ENCODE measurements at regions not wholly inside any gene's neighbourhood (a gene's known extent, or its start where the extent isn't known, plus 50 kb on each side); places are given as distances from the start of the nearest gene placed in this dataset.

- no peak for DNase-seq (ENCODE audit: low read depth)
Observed at GRCh38 chr7:1378610-1379601, 80.4 kb downstream of the MICALL2 start.

DNA sequence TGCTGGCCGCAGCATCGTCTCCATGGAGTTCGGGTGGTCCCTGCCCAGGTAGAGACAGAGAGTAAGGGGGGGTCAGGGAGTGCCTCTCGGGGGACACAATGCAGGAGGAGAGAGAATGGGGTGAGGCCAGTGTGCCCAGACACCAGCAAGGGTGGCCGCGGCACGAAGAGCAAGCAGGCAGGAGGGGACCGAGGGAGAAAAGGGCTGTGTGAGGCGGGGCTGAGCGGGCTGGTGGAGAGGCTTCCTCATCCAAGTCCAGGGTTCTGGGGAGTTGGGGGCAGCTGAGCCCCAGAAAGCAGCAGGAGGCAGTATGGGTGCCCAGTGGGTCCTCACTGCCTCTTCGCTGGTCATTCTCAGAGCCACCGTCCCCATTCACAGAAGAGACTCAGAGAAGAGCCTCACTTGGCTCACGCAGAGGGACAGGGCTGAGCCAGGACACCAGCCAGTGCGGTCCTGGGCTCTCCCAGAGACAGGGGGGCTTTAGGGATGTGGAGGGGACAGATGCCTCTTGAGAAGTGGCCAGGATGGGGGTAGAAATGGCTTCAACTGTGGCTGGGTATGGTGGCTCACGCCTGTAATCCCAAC is 78.9 kb downstream of the MICALL2 start:
- DNase-seq (ENCODE audit: low read depth) = no peak

GRCh38 chr7:1380821-1381580 is 78.3 kb downstream of the MICALL2 start:
- DNase-seq (ENCODE audit: low read depth) = no peak

- DNase-seq (ENCODE audit: low read depth) = no peak
Observed at GRCh38 chr7:1382553-1383397, 76.5 kb downstream of the MICALL2 start.

DNA sequence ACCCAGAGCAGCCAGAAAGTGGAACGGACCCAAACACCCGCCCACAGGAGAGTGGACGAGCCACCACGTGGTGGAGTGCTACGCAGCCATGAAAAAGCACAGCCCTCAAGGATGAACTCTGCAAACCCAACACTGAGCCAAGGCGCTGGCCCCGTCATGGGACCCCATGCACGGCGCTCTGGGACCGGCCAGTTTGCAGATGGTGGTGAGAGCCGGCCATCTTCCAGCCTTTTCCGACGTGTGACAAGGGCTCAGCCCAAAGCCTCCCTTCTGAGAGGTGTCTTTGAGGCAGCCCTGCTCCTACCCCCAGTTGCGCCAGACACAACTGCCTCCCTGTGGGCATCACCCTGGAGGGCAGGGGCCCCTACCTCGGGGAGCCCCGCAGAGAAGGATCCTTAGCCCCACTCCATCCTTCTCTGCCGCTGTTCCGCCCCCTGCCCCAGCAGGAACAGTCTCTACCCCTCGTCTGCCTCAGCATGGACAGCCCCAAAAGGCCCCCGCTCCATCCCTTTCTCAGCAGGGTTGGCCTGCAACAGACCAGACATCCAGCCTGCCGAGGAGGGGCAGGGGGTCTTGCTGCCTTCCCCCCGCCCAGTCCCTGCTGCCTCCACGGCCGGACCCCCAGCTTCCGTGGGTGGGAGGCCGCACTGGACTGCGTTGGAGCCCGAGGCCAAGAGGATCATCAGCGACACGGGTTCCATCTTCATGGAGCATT is 75.7 kb downstream of the MICALL2 start:
- DNase-seq (ENCODE audit: low read depth) = no peak

DNA sequence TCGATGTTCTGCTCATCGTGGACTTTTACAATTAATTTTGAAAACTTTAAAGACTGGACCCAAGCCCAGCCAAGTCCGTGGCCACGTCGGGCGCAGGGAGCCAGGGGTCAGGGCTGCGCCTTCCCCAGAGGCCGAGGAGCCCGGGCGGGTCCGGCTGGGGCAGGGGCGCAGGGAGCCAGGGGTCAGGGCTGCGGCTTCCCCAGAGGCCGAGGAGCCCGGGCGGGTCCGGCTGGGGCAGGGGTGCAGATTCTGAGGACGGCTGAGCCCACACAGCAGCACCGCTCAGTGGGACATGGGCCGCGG is 75.2 kb downstream of the MICALL2 start:
- DNase-seq (ENCODE audit: low read depth) = no peak

Data from amniotic epithelial cell (primary cell).